HEK293T (cell line): ENCODE measurements at regions not wholly inside any gene's neighbourhood (a gene's known extent, or its start where the extent isn't known, plus 50 kb on each side); places are given as distances from the start of the nearest gene placed in this dataset.

Experiments used
- FOXA1 ChIP-seq: fragments of 450-650 bp; IDR thresholded peaks from 2 replicates; pipeline ENCODE4 v1.6.1; 2016; ENCODE audit warnings: mild to moderate bottlenecking
- NFRKB ChIP-seq: fragments of 450-650 bp; IDR thresholded peaks from 2 replicates; pipeline ENCODE4 v1.6.1; 2016; ENCODE audit warnings: mild to moderate bottlenecking, moderate library complexity
- SUZ12 ChIP-seq: fragments of 450-650 bp; IDR thresholded peaks from 2 replicates; pipeline ENCODE4 v1.6.1; 2016; ENCODE audit warnings: mild to moderate bottlenecking
- TARDBP ChIP-seq: fragments of 450-650 bp; IDR thresholded peaks from 2 replicates; pipeline ENCODE4 v1.6.1; 2016
- ZNF384 ChIP-seq: fragments of 450-650 bp; IDR thresholded peaks from 2 replicates; pipeline ENCODE4 v1.6.1; 2016
- TF ChIP-seq, protein P1 (sequence below): fragments of 450-650 bp; IDR thresholded peaks from 2 replicates; pipeline ENCODE4 v1.6.1; 2016

GRCh38 chr14:71362920-71363584 is 455.8 kb downstream of the PCNX1 start:
- TF ChIP-seq SUZ12 (no peak), FOXA1 (no peak), NFRKB (no peak), TARDBP (no peak), ZNF384 (no peak)
- TF ChIP-seq, protein P1, sequence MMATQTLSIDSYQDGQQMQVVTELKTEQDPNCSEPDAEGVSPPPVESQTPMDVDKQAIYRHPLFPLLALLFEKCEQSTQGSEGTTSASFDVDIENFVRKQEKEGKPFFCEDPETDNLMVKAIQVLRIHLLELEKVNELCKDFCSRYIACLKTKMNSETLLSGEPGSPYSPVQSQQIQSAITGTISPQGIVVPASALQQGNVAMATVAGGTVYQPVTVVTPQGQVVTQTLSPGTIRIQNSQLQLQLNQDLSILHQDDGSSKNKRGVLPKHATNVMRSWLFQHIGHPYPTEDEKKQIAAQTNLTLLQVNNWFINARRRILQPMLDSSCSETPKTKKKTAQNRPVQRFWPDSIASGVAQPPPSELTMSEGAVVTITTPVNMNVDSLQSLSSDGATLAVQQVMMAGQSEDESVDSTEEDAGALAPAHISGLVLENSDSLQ: peak; percentile 41
